ENCODE measurements at regions not wholly inside any gene's neighbourhood (a gene's known extent, or its start where the extent isn't known, plus 50 kb on each side); places are given as distances from the start of the nearest gene placed in this dataset.

- TF ChIP-seq EP300 (IDR thresholded peaks at IDR 0.05; ENCODE audit: borderline replicate concordance) = no peak
Measured at GRCh38 chr2:156736950-156737349, 300.8 kb downstream of the GPD2 start.

DNA sequence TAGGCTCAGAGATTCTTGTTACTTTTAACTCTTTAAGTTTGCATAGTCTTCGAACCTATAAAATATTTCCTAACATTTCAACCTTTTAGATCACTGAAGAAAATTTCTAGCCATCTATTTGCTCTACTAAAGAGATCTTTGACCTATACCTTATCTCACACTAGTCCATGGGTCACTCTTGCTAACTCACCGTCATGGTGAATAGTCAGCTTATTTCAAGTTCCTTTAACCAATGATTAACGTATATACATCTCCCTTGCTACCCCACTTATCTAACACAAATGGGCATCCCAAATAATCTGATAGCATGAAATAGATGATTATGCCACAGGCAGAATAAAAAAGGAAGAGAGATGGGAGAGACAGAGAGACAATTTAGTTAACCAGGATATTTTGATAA is 303.1 kb downstream of the GPD2 start:
- TF ChIP-seq CREB1 (IDR thresholded peaks at IDR 0.05; ENCODE audit: low read depth) (no peak), REST (IDR thresholded peaks at IDR 0.05; ENCODE audit: low read depth) (no peak), NFIC (IDR thresholded peaks at IDR 0.05) (no peak), ZBTB7A (IDR thresholded peaks at IDR 0.05; ENCODE audit: low read depth) (no peak), CEBPB (IDR thresholded peaks at IDR 0.05) (no peak), FOXM1 (IDR thresholded peaks at IDR 0.05; ENCODE audit: borderline replicate concordance, low read depth) (no peak), TAF1 (IDR thresholded peaks at IDR 0.05; ENCODE audit: low read depth) (no peak), RAD21 (IDR thresholded peaks at IDR 0.05; ENCODE audit: low read depth) (no peak), TEAD4 (IDR thresholded peaks at IDR 0.05) (no peak), EP300 (IDR thresholded peaks at IDR 0.05; ENCODE audit: borderline replicate concordance) (no peak), EGR1 (IDR thresholded peaks at IDR 0.05) (no peak), TCF12 (IDR thresholded peaks at IDR 0.05; ENCODE audit: low read depth) (no peak), YY1 (IDR thresholded peaks at IDR 0.05; ENCODE audit: low read depth) (no peak)
- TF ChIP-seq, protein P1, sequence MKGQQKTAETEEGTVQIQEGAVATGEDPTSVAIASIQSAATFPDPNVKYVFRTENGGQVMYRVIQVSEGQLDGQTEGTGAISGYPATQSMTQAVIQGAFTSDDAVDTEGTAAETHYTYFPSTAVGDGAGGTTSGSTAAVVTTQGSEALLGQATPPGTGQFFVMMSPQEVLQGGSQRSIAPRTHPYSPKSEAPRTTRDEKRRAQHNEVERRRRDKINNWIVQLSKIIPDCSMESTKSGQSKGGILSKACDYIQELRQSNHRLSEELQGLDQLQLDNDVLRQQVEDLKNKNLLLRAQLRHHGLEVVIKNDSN (IDR thresholded peaks at IDR 0.05) = no peak
- TF ChIP-seq, protein P2, sequence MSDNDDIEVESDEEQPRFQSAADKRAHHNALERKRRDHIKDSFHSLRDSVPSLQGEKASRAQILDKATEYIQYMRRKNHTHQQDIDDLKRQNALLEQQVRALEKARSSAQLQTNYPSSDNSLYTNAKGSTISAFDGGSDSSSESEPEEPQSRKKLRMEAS (IDR thresholded peaks at IDR 0.05) = no peak

- no peak for TF ChIP-seq EGR1 (IDR thresholded peaks at IDR 0.05)
- TF ChIP-seq TAF1 (IDR thresholded peaks at IDR 0.05; ENCODE audit: low read depth) = no peak
- TF ChIP-seq FOXM1 (IDR thresholded peaks at IDR 0.05; ENCODE audit: borderline replicate concordance, low read depth) = no peak
- no peak for TF ChIP-seq TEAD4 (IDR thresholded peaks at IDR 0.05)
- TF ChIP-seq, protein P2 (IDR thresholded peaks at IDR 0.05) = no peak
- TF ChIP-seq ZBTB7A (IDR thresholded peaks at IDR 0.05; ENCODE audit: low read depth) = no peak
- no peak for TF ChIP-seq YY1 (IDR thresholded peaks at IDR 0.05; ENCODE audit: low read depth)
- TF ChIP-seq CREB1 (IDR thresholded peaks at IDR 0.05; ENCODE audit: low read depth) = no peak
- no peak for TF ChIP-seq TCF12 (IDR thresholded peaks at IDR 0.05; ENCODE audit: low read depth)
- TF ChIP-seq CEBPB (IDR thresholded peaks at IDR 0.05) = no peak
- TF ChIP-seq, protein P1 (IDR thresholded peaks at IDR 0.05) = no peak
- TF ChIP-seq REST (IDR thresholded peaks at IDR 0.05; ENCODE audit: low read depth) = no peak
- no peak for TF ChIP-seq NFIC (IDR thresholded peaks at IDR 0.05)
- TF ChIP-seq EP300 (IDR thresholded peaks at IDR 0.05; ENCODE audit: borderline replicate concordance) = no peak
- TF ChIP-seq RAD21 (IDR thresholded peaks at IDR 0.05; ENCODE audit: low read depth) = no peak
Measured at GRCh38 chr2:156745619-156746018, 309.4 kb downstream of the GPD2 start.

DNA sequence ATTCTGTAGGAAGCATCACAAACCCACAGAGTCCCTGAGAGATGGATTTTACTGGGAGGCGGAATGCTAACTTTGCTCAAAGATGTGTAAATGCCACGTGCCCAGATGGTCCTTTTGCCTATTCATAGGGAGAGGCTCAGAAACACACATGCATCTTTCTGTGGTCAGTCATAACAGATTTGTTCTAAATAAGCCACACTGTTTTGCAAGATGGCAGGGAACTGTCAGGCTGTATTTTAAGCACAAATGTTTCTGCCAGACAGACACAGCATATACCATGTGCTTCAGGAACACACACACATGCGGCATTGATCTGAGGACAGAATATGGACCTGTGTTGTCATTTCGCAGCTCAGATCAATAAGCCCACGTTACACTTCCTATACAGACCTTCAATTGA is 312.0 kb downstream of the GPD2 start:
- no peak for TF ChIP-seq EGR1 (IDR thresholded peaks at IDR 0.05)
- TF ChIP-seq FOXM1 (IDR thresholded peaks at IDR 0.05; ENCODE audit: borderline replicate concordance, low read depth) = no peak
- TF ChIP-seq, protein P1 (IDR thresholded peaks at IDR 0.05) = no peak
- TF ChIP-seq CREB1 (IDR thresholded peaks at IDR 0.05; ENCODE audit: low read depth) = no peak
- TF ChIP-seq EP300 (IDR thresholded peaks at IDR 0.05; ENCODE audit: borderline replicate concordance) = no peak
- TF ChIP-seq, protein P2 (IDR thresholded peaks at IDR 0.05) = no peak

DNA sequence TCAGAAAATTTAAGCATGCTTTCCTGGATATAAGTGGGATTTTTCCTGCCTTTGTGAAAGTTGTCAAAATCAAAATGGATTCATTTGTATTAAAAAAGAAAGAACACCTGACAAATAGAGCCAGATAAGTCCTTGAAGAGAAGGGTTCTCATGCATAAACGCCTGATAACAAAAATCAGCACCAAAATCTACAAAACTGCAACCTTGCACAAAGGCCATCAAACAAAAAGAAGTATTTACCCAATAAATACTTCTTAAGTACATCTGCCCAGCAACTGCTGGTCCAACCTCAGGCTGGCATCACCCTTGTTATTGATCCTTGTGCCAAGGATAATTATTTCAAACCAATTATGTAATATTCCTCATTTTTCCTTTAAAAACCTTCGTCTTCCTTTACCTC is 315.9 kb downstream of the GPD2 start:
- no peak for TF ChIP-seq TCF12 (IDR thresholded peaks at IDR 0.05; ENCODE audit: low read depth)
- TF ChIP-seq, protein P2 (IDR thresholded peaks at IDR 0.05) = no peak
- TF ChIP-seq EP300 (IDR thresholded peaks at IDR 0.05; ENCODE audit: borderline replicate concordance) = no peak
- no peak for TF ChIP-seq TAF1 (IDR thresholded peaks at IDR 0.05; ENCODE audit: low read depth)
- no peak for TF ChIP-seq ZBTB7A (IDR thresholded peaks at IDR 0.05; ENCODE audit: low read depth)
- TF ChIP-seq REST (IDR thresholded peaks at IDR 0.05; ENCODE audit: low read depth) = no peak
- no peak for TF ChIP-seq CREB1 (IDR thresholded peaks at IDR 0.05; ENCODE audit: low read depth)
- no peak for TF ChIP-seq RAD21 (IDR thresholded peaks at IDR 0.05; ENCODE audit: low read depth)
- no peak for TF ChIP-seq YY1 (IDR thresholded peaks at IDR 0.05; ENCODE audit: low read depth)
- no peak for TF ChIP-seq EGR1 (IDR thresholded peaks at IDR 0.05)
- TF ChIP-seq NFIC (IDR thresholded peaks at IDR 0.05) = no peak
- TF ChIP-seq, protein P1 (IDR thresholded peaks at IDR 0.05) = no peak
